HG02981 (cell line): ENCODE measurements at regions not wholly inside any gene's neighbourhood (a gene's known extent, or its start where the extent isn't known, plus 50 kb on each side); places are given as distances from the start of the nearest gene placed in this dataset.
A peak's percentile ranks its signal among the peaks of the same experiment; 100 is the strongest.

Experiments
- ATAC-seq: cut with Tn5 transposase; IDR thresholded peaks from one replicate; pipeline ENCODE4 v1.9.1; 2021; ENCODE audit warnings: mild to moderate bottlenecking, moderate library complexity; ENCODE audit not compliant: unreplicated experiment

GRCh38 chr12:87930033-87930432 lies 99.2 kb downstream of the C12orf50 start:
- ATAC-seq = no peak

GRCh38 chr12:87929346-87929745 lies 99.9 kb downstream of the C12orf50 start:
- no peak for ATAC-seq

GRCh38 chr12:87928031-87928430 lies 101.2 kb downstream of the C12orf50 start:
- ATAC-seq = no peak

GRCh38 chr12:87925021-87925420 lies 104.2 kb downstream of the C12orf50 start:
- no peak for ATAC-seq

GRCh38 chr12:87924149-87924548 lies 105.1 kb downstream of the C12orf50 start:
- no peak for ATAC-seq

GRCh38 chr12:87923361-87923760 lies 105.8 kb downstream of the C12orf50 start:
- no peak for ATAC-seq

GRCh38 chr12:87922736-87923135 lies 106.5 kb downstream of the C12orf50 start:
- ATAC-seq = no peak

GRCh38 chr12:87921621-87922020 lies 107.6 kb downstream of the C12orf50 start:
- ATAC-seq = no peak

- ATAC-seq = no peak
Observed at GRCh38 chr12:87920139-87920538, 109.1 kb downstream of the C12orf50 start.

- ATAC-seq = no peak
Observed at GRCh38 chr12:87901457-87901856, 127.7 kb downstream of the C12orf50 start.

- no peak for ATAC-seq
Observed at GRCh38 chr12:87897662-87898061, 131.5 kb downstream of the C12orf50 start.

- no peak for ATAC-seq
Observed at GRCh38 chr12:87883806-87884205, 145.4 kb downstream of the C12orf50 start.

- ATAC-seq = no peak
Observed at GRCh38 chr12:87879141-87879540, 150.1 kb downstream of the C12orf50 start.

- no peak for ATAC-seq
Observed at GRCh38 chr12:87870493-87871460, 158.4 kb downstream of the C12orf50 start.

- no peak for ATAC-seq
Observed at GRCh38 chr12:87870061-87870460, 159.1 kb downstream of the C12orf50 start.

GRCh38 chr12:87866578-87867292 lies 162.5 kb downstream of the C12orf50 start:
- ATAC-seq = peak; percentile 48

GRCh38 chr12:87861791-87862190 lies 167.4 kb downstream of the C12orf50 start:
- ATAC-seq = no peak

GRCh38 chr12:87853448-87854003 lies 175.7 kb downstream of the C12orf50 start:
- no peak for ATAC-seq

- ATAC-seq = no peak
Observed at GRCh38 chr12:87849074-87849473, 180.1 kb downstream of the C12orf50 start.

- peak; percentile 80 for ATAC-seq
Observed at GRCh38 chr12:87848248-87848868, 180.8 kb downstream of the C12orf50 start.

GRCh38 chr12:87847147-87847546 lies 182.1 kb downstream of the C12orf50 start:
- ATAC-seq = no peak
